NOMO-1 treated with DMSO at 0.1 percent for 48 hours (cell line): ENCODE measurements at regions not wholly inside any gene's neighbourhood (a gene's known extent, or its start where the extent isn't known, plus 50 kb on each side); places are given as distances from the start of the nearest gene placed in this dataset.

Experiments
- DNase-seq: peaks from one replicate; lab custom pipeline; 2025; ENCODE audit not compliant: unreplicated experiment; lab: John Stamatoyannopoulos, UW

- no peak for DNase-seq
These were observed 117.9 kb upstream of the PRR20G start for GRCh38 chr3:127405791-127406190.

- no peak for DNase-seq
These were observed 117.3 kb upstream of the PRR20G start for GRCh38 chr3:127405010-127405598.

DNA sequence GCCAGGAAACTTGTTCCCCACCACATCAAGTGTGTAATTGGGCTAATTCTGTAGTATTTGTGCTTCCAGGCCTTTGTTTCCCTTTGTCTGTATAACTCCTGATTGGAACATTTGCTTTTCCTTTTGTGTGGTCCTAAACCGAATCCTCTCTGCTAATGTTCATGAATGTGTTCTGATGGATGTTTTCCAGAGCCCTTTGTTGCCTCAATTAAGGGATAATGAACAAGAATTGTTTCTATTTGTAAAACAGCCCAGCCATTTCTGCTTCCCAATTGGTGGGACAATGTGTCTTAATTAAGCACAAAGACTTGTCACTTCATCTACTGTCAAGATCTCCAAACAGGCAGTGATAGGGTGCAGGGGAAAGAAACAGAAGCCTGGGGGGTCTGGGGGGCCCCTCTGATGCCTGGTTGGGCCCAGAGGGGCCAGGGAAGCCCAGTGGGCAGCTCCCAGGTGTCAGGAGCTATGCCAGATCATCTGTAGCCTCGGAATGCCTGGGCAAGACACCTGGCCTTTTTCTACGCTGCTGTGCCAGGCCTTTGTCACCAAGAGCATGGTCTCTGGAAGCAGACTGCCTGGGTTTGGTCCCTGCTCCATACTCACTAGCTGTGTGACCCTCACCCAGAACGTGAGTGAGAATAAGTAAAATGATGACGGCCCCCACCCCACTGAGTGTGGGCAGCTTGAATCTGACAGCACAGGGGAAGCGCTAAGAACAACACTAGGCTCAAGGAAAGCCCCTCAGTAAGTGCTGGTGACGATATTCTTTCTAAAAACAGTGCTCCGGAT, 116.6 kb upstream of the PRR20G start:
- no peak for DNase-seq

GRCh38 chr3:127403795-127404194, 115.9 kb upstream of the PRR20G start:
- DNase-seq: no peak

GRCh38 chr3:127399154-127399553, 111.3 kb upstream of the PRR20G start:
- no peak for DNase-seq

- DNase-seq: no peak
These were observed 108.6 kb upstream of the PRR20G start for GRCh38 chr3:127396473-127396872.

- no peak for DNase-seq
These were observed 108.0 kb upstream of the PRR20G start for GRCh38 chr3:127395663-127396355.

GRCh38 chr3:127394984-127395662, 107.3 kb upstream of the PRR20G start:
- no peak for DNase-seq

GRCh38 chr3:127394031-127394430, 106.2 kb upstream of the PRR20G start:
- no peak for DNase-seq

DNA sequence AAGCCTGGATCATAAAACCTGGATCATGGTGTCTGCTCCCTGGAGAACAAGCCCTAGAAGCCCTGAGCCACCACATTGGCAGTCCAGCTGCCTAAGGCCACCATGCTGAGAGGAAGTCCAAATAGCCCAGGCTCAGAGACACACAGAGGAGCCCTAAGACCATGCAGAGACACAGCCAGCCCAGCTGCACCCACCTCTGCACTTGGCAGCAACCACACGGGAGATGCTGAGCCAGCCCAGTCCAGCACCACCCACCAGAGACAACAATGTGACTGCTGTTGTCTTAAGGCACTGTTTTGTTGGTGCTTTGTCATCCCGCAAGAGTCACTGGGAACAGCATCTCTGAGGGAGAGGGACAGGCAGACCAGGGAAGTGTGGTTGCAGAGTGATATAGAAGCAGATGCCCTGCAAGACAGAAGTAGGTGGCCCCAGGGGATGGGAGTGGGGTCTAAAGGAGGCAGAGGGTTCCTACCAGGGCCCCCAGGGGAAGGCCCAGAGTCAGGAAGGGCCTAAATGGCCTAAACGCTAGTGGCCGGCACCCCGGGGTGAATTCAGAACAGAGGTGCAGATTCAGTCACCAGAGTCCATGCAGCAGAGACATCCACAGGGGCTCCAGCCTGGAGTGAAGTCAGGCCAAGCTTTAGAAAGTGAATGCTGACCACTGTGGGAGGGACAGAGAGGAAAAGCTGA, 105.4 kb upstream of the PRR20G start:
- no peak for DNase-seq

GRCh38 chr3:127392156-127392490, 104.3 kb upstream of the PRR20G start:
- DNase-seq: no peak

GRCh38 chr3:127391436-127392155, 103.8 kb upstream of the PRR20G start:
- no peak for DNase-seq

DNA sequence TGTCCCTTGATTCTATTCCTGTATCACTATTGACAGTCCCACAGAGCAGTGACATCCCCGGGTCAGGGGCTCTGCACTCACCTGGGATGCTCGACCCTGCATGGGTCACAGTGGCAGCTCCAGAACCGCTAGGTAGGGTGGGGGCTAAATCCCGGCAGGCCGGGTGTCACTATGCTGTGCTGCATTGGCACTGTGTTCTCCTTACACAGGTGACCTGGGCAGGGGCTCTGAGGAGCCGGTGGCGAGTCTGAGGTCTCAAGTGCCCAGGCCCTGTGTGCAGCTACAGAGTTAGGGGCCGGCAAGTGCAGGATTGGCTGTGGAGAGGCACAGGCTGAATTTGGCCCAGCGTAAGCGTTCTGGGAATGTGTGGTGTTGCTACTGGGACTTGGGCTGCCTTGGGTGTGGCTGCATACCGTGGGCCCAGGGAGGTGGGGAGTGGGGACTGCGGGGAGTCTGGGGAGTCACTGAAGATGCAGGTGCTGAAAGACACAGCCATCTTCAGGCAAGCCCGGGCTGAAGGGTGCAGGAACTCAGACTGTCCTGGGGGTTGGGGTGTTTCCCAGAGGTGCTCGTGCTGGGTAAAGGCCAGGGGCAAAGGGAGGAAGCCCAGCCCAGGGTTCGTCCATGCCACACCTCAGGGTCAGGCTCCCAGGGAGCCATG, 102.6 kb upstream of the PRR20G start:
- no peak for DNase-seq

DNA sequence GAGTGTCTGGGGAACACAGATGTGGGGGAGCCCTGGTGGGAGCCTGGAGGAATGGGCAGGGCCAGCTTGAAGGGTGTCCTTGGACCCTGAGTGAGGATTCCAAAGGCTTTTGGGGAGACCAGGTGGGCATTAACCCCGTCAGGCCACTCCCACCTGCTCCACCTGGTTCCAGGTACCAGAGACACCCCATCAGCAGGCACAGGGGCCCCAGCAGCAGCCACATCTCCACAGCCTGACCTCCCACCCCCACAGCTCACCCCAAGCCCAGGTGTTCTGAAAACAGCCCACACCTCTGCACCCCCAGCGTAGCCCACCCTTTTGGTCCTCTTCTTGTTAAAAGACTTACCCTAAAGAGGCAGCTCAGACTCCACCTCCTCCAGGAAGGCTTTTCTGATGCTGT, 102.1 kb upstream of the PRR20G start:
- no peak for DNase-seq

DNA sequence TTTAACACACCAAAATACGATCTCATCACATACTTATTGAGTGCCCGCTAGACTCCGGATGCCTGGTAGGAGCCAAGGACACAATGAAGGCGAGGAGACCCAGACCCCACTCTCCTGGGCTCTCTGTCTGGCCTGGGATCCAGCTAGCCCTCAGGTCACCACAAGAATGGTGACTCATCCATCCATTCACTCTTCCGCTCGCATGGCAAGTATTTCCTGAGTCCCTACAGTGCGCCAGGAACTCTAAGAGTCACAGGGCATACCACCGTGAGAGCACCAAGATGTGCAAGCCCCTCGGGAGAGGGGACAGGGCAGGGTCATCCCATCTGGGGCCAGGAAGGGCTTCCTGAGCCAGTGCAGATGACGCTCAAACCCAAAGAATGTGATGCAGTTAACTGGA, 101.6 kb upstream of the PRR20G start:
- DNase-seq: no peak

- no peak for DNase-seq
These were observed 100.6 kb upstream of the PRR20G start for GRCh38 chr3:127388427-127388826.

- DNase-seq: no peak
These were observed 99.8 kb upstream of the PRR20G start for GRCh38 chr3:127387556-127388153.

DNA sequence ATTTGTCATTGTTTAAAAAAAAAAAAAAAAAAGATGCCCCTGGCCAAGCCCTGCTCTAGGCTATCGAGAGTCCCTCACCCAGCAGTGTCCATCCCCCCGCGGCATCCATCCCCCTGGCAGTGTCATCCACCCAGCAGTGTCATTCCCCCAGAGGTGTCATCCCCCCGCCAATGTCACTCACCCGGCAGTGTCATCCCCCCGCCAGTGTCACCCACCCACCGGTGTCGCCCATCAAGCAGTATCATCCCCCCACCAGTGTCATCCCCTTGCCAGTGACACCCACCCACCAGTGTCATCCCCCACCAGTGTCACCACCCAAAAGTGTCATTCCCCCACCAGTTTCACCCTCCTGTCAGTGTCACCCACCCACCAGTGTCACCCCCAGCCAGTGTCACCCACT, 99.3 kb upstream of the PRR20G start:
- DNase-seq: no peak

- DNase-seq: no peak
These were observed 98.6 kb upstream of the PRR20G start for GRCh38 chr3:127386490-127386889.

DNA sequence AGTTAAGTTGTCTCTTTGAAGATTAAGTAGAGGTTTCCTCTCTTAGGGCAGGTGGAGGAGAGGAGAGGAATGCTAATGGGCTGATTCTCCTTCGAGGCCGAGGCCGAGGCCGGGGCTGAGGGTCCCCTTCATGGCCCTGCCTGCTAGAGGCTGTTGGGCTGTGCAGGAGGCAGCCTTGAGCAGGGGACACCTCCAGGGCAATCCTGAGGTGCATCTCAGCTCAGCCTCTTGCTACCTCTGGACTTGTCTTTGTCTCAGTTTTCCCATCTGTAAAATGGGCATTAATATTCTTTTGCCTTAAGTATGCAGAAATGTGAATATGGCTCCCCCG, 97.7 kb upstream of the PRR20G start:
- no peak for DNase-seq
